Adrenal gland (tissue), 9 donors: ENCODE measurements at regions not wholly inside any gene's neighbourhood (a gene's known extent, or its start where the extent isn't known, plus 50 kb on each side); places are given as distances from the start of the nearest gene placed in this dataset.

Experiments
- DNase-seq, 7 donors: peaks; one replicate each; pipeline ENCODE4 v3.0.0-alpha.2; 2019 to 2020
- H3K27ac ChIP-seq, 5 donors: fragments of 200-600 bp; sonication (generic) in 4 of 5; 1 replicate in 3 of 5; 2 replicates in 2 of 5; pipeline versions ENCODE4 v1.5.1 to v1.8.0; 2016 to 2020; ENCODE audit warnings: mild to moderate bottlenecking in 1 of 5
- H3K27me3 ChIP-seq: fragments of 200-600 bp; 2 replicates; pipeline ENCODE4 v1.8.0; 2021
- H3K36me3 ChIP-seq, 2 donors: fragments of 200-600 bp; replicated peaks in 1 of 2; 1 replicate in 1 of 2; 2 replicates in 1 of 2; pipeline versions ENCODE4 v1.5.1 to v1.8.0; 2018 to 2022
- H3K4me1 ChIP-seq, 2 donors: fragments of 200-600 bp; replicated peaks in 1 of 2; 1 replicate in 1 of 2; 2 replicates in 1 of 2; pipeline versions ENCODE4 v1.5.1 to v1.8.0; 2018 to 2021
- H3K4me3 ChIP-seq, 4 donors: fragments of 200-600 bp; sonication (generic) in 3 of 4; one replicate each; pipeline ENCODE4 v1.5.1; 2016 to 2018
- H3K9me3 ChIP-seq, 3 donors: fragments of 200-600 bp; sonication (generic) in 1 of 3; replicated peaks in 1 of 3; 1 replicate in 2 of 3; 2 replicates in 1 of 3; pipeline versions ENCODE4 v1.5.1 to v1.8.0; 2016 to 2021
- CTCF ChIP-seq, 6 experiments: fragments of 450-650 bp in 4 of 6; fragments of 200-600 bp in 2 of 6; sonication (generic) in 1 of 6; IDR thresholded peaks; 1 replicate in 5 of 6; 2 replicates in 1 of 6; pipeline versions ENCODE4 v1.5.1 to v1.8.0; 2016 to 2021; ENCODE audit warnings: antibody characterized with exemption in 6 of 6, mild to moderate bottlenecking in 2 of 6, moderate library complexity in 1 of 6
- POLR2A ChIP-seq, 2 donors: fragments of 450-650 bp; IDR thresholded peaks; one replicate each; pipeline ENCODE4 v1.6.1; 2017; ENCODE audit warnings: antibody characterized with exemption in 2 of 2, mild to moderate bottlenecking in 2 of 2, moderate library complexity in 1 of 2
- whole genome bisulfite sequencing, 4 donors: extraction: QIAGEN DNeasy Blood & Tissue Kit in 2 of 4; methylation state at CpG; one replicate each; pipeline versions ENCODE4 v1.1.5 to v1.1.7; 2013 to 2017; 5-methylcytosine and 5-hydroxymethylcytosine counted together
- intact Hi-C, 2 donors: fragments of 100-400 bp; cut with DNase I; formaldehyde crosslinking; loops; one replicate each; pipeline versions ENCODE4 v1.14.1 to v1.15.0; 2022 to 2023
- donor health status: healthy with polysubstance abuse.
- donor health status: Bipolar disorder and iron deficiency.
- donor health status: DM: yes; HTN: yes; CAD: no.
- donor health status: DM: no; HTN: no; CAD: no.
- donor health status: DM: no; HTN: no; CAD: no.

GRCh38 chr2:181266614-181267013 is 190.6 kb upstream of the ITGA4 start:
- Histone ChIP-seq H3K9me3 (no peaks in the 10 kb centered on the region), H3K4me1 (no peaks in the 10 kb centered on the region), H3K27me3 (no peaks in the 10 kb centered on the region), H3K27ac (no peak overlapping the region), H3K4me3 (no peak overlapping the region), H3K36me3 (no peaks in the 10 kb centered on the region)
- intact Hi-C loops = no loop called here
- no peak for TF ChIP-seq CTCF (IDR thresholded peaks at IDR 0.05)
- WGBS, 4 donors = 50 to 73% (median 61%) methylated on average over 3 of the region's 3 CpGs
- no peak for DNase-seq

- WGBS, 4 donors = 63 to 73% (median 69%) methylated on average over 3 of the region's 3 CpGs
- H3K9me3 ChIP-seq = no peaks in the 10 kb centered on the region
- H3K36me3 ChIP-seq = no peaks in the 10 kb centered on the region
- no peaks in the 10 kb centered on the region for H3K4me1 ChIP-seq
- DNase-seq = no peak
- TF ChIP-seq CTCF (IDR thresholded peaks at IDR 0.05) = no peak
- TF ChIP-seq POLR2A (IDR thresholded peaks at IDR 0.05) = no peak
- no peaks in the 10 kb centered on the region for H3K27me3 ChIP-seq
- no peak overlapping the region for H3K4me3 ChIP-seq
- H3K27ac ChIP-seq = no peak overlapping the region
- intact Hi-C loops = no loop called here
Measured at GRCh38 chr2:181268174-181268867, 188.9 kb upstream of the ITGA4 start.

- H3K27ac ChIP-seq = no peak overlapping the region
- H3K9me3 ChIP-seq = no peaks in the 10 kb centered on the region
- H3K4me1 ChIP-seq = no peaks in the 10 kb centered on the region
- no peak overlapping the region for H3K4me3 ChIP-seq
- WGBS, 4 donors = 41 to 76% (median 70%) methylated on average over 1 of the region's 1 CpG
- no peaks in the 10 kb centered on the region for H3K36me3 ChIP-seq
- intact Hi-C loops = no loop called here
- DNase-seq = no peak
- no peaks in the 10 kb centered on the region for H3K27me3 ChIP-seq
- TF ChIP-seq POLR2A (IDR thresholded peaks at IDR 0.05) (no peak), CTCF (IDR thresholded peaks at IDR 0.05) (no peak)
Measured at GRCh38 chr2:181273986-181274385, 183.2 kb upstream of the ITGA4 start.

GRCh38 chr2:181275643-181276070 is 181.5 kb upstream of the ITGA4 start:
- intact Hi-C loops = no loop called here
- 72 to 85% (median 82%) methylated on average over 3 of the region's 3 CpGs for WGBS, 4 donors
- no peak overlapping the region for H3K4me3 ChIP-seq
- TF ChIP-seq CTCF (IDR thresholded peaks at IDR 0.05) = no peak
- no peak for TF ChIP-seq POLR2A (IDR thresholded peaks at IDR 0.05)
- H3K27me3 ChIP-seq = no peaks in the 10 kb centered on the region
- DNase-seq = peak in 1 of 7 donors; percentile 54
- H3K36me3 ChIP-seq = no peaks in the 10 kb centered on the region
- H3K9me3 ChIP-seq = no peaks in the 10 kb centered on the region
- no peaks in the 10 kb centered on the region for H3K4me1 ChIP-seq
- no peak overlapping the region for H3K27ac ChIP-seq
